ENCODE measurements at regions not wholly inside any gene's neighbourhood (a gene's known extent, or its start where the extent isn't known, plus 50 kb on each side); places are given as distances from the start of the nearest gene placed in this dataset.

DNA sequence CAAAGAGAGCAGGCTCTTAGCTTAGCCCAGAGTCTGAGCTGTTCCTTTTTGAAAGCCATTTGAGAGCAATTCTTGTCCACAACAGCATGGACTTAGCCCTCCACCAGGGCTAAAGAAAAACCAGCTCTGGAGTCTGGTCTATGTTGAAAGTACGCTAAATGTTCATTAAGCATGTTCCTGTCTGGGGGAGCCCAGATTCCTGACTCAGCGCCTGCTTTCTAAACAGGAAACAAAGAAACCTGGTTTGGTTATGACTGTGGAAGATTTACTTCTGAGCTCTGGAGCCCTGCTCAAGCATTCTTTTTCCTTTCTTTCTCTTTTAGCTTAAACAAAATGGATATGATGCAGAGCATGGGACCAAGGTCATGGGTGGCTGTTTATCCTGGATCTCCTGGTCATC is 279.8 kb downstream of the RBM43 start:
- DNase-seq (ENCODE audit: low read depth in 2 of 2): no peak

- DNase-seq (ENCODE audit: low read depth in 2 of 2): no peak
Observed at GRCh38 chr2:150978053-150978452, 283.6 kb downstream of the RBM43 start.

DNA sequence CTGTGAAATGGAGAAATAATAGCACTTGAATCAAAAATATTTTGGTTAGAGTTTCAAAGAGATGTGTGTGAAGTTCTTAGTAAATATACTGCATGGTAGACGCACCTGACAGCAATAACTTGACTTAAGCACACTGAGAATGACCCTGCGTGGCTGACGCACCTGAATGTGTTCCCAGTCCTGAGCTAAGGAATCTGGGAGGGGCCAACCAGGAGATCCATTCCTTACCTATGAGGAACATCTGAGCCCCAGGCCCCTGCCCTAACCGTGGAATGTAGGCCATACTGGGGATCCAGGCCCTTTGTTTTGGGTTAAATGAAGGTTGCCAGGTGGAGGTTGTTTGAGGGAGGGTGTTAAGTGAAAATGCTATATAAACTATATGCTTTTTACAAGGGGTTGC is 284.4 kb downstream of the RBM43 start:
- no peak for DNase-seq (ENCODE audit: low read depth in 2 of 2)

DNA sequence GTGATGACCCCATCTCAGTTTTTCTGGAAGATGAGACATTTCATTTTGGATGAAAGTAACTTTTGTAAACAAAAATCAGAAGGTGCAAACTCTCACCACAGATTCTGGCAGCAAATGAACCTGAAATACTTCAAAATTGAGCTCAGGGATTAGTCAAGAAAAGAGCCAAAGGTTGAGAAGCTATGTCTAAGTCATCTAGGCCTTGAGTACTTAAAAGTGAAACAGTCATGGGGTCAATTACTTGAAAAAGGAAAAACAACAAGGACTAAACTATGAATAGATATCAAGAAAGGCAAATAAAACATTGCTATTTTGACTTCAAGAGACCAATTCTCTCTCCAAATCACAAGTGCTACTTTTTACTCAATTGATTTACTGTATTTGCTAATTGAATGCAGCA is 285.1 kb downstream of the RBM43 start:
- DNase-seq (ENCODE audit: low read depth in 2 of 2): no peak

DNA sequence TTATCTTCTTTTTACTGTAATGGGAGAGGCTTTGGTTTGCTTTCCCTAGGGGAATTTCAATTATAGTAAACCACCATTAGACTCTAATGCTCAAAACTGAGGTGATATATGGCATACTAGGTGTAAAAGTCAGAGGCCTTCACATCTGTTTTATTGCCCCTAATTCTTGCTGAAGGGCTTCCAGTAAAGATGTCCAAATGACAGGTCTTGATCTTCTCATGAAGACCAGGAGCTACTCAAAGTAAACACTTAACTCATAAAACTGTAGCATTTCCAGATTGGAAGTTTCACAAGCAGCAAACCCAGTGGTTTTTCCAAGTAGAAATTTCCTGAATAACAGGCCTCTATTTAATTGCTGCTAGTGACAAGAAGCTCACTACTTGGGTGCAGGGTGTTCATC is 286.8 kb downstream of the RBM43 start:
- no peak for DNase-seq (ENCODE audit: low read depth in 2 of 2)

DNA sequence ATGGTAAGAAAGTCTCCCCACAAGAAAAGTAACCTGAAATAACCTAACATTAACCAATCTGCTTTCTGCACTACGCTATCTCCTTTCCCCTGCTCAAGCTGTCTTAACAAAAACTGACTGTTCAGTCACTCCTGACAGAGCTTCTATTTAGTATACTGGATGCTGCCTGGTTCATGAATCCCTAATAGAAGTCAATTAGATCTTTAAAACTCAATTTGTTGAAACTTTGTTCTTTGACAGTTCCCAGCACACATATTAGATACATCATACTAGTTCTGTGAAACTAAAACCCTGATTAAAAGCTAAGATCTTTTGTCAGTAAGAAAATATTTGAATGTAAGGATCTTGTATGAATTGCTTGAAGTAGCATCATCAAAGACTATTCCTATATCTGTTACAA is 287.4 kb downstream of the RBM43 start:
- DNase-seq (ENCODE audit: low read depth in 2 of 2): no peak

DNA sequence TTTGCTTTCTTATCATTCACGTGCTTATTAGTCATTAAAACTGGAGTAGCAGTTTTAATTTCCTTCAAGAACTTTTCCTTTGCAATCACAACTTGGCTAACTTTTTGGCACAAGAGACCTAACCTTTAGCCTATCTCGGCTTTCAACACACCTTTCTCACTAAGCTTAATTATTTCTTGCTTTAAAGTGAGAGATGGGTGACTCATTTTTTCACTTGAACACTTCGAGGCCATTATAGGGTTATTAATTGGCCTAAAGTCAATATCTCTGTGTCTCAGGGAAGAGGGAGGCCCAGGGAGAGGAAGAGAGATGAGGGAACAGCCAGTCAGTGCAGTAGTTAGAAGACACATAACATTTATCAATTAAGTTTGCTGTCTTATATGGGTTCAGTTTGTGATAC is 289.8 kb downstream of the RBM43 start:
- DNase-seq (ENCODE audit: low read depth in 2 of 2): no peak

DNA sequence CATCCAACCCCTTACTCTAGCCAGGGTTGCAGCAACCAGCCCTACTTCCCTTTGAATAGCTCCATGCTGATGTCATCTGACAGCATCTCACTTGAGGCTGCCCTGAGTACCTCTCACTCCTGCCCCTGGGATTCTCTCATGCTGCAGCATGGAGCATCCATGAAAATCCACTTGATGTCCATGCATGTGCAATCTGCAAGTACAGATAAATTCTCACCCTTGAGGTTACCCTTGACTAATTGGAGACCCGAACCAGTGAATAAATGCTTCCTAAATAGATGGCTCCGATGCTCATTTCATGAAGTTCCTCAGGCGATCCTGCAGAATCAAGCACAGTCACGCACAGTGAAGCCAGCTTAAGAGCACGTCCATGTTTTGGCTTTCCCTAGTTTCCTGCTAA is 298.3 kb downstream of the RBM43 start:
- DNase-seq (ENCODE audit: low read depth in 2 of 2): no peak

DNA sequence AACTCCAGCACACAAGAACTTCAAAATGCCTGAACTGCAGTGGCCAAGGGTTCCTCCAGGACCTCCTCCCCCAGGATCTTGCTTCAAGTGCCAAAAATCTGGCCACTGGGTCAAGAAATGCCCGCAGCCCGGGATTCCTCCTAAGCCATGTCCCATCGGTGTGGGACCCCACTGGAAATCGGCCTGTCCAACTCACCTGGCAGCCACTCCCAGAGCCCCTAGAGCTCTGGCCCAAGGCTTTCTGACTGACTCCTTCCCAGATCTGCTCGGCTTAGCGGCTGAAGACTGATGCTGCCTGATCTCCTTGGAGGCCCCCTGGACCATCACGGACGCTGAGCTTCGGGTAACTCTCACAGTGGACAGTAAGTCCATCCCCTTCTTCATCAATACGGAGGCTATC is 306.4 kb downstream of the RBM43 start:
- no peak for DNase-seq (ENCODE audit: low read depth in 2 of 2)

DNA sequence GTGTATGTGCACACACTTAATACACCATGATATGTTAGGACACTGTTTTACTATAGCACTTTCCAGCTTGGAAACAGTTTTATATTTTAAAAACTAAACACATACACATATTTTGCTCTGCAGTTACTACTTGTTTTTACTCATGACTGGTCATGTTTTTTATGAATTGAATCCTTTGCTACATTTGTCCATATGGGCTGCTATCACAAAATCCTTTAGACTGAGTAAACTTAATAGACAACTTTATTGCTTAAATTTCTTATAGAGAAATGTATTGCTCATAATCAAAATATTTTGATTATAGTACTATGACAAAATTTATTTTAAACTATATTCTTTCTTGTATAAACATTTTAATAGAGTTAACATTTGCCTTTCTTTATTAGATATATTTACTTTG is 314.8 kb downstream of the RBM43 start:
- DNase-seq (ENCODE audit: low read depth in 2 of 2): no peak

GRCh38 chr2:150944315-150944714 is 317.3 kb downstream of the RBM43 start:
- no peak for DNase-seq (ENCODE audit: low read depth in 2 of 2)

- no peak for DNase-seq (ENCODE audit: low read depth in 2 of 2)
Observed at GRCh38 chr2:150939087-150939486, 322.6 kb downstream of the RBM43 start.

DNA sequence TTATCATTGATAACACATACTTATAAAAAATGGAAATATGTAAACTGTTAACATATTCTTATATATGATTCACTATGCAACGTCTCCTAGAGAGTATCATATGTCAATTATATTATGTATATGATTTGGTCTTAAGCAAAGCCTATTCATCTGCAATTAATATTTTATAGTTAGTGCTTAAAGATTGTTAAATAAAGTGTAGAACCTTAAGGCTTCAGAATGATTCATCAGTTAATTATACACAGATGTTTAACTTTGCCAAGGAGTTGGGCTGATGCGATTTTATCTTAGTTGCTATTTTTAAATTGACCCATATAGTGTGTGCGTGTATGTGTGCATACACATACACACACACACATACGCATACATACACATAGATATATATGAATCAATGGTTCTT is 323.1 kb downstream of the RBM43 start:
- no peak for DNase-seq (ENCODE audit: low read depth in 2 of 2)

- DNase-seq (ENCODE audit: low read depth in 2 of 2): no peak
Observed at GRCh38 chr2:150937030-150937429, 324.6 kb downstream of the RBM43 start.

GRCh38 chr2:150931451-150931850 is 330.2 kb downstream of the RBM43 start:
- no peak for DNase-seq (ENCODE audit: low read depth in 2 of 2)

GRCh38 chr2:150925611-150926010 is 336.1 kb downstream of the RBM43 start:
- DNase-seq (ENCODE audit: low read depth in 2 of 2): no peak

DNA sequence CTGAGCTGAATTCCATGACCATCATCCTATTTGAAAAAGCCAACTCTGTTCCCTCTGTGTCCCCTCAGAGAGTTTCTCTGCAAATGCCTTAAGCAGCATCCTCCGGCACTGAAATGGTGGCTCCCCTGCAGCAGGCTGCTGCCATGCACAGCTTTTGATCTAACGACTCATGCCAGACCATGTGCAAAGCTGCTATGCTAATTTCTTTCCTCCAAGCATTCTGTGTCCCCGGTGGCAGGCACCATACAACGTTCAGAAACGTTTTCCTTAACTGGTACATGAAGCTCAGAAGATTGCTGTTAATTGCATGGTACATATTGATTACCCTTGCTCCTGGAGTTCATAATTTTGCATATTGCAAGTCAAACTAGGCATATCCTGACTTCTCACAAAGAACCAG is 336.8 kb downstream of the RBM43 start:
- DNase-seq (ENCODE audit: low read depth in 2 of 2): no peak

DNA sequence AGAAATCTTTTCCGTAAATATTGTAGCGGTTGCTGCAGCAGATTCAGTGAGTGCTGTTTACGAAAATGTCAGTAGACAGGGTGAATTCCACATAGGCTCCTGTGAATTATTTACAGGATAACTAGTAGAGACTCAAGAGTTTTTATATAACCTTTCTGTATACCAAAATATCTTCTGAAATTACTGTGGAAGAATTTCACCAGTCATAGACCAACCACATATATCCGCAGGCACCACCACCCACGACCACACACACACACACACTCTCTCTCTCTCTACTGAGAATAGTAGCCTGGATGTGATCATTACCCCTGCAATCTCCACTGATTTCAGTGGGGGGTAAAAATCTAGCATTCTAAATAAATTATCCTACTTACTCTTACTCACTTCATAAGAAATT is 341.8 kb downstream of the RBM43 start:
- DNase-seq (ENCODE audit: low read depth in 2 of 2): no peak

- no peak for DNase-seq (ENCODE audit: low read depth in 2 of 2)
Observed at GRCh38 chr2:150917961-150918713, 343.5 kb downstream of the RBM43 start.

- DNase-seq (ENCODE audit: low read depth in 2 of 2): no peak
Observed at GRCh38 chr2:150916467-150917396, 344.9 kb downstream of the RBM43 start.

DNA sequence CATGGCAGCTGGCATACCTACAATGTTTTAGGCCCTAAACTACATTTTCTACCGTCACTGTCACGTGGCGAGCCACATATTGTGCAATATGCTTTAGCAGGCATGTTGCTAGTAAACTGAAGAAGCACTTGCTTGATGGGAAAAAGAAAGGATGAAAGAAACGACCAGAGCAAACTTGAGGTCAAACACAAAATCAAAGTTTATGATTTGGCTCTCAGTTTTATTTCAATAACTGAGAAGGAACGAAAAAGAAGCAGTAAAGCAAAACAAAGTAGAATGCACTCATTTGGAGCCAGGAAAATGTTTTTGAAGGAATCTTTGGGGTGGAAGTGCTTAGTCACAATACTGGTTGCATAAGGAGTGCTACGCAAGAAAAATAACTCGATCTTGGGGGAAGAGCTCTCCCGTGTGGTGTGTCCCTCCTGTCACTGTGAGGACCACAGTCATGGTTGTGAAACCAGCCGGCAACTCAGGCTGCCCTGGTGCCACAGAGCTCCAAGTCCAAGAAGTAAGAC is 349.8 kb downstream of the RBM43 start:
- DNase-seq (ENCODE audit: low read depth in 2 of 2): peak in 1 of 2 donors; percentile 3

GRCh38 chr2:150909613-150910012 is 352.1 kb downstream of the RBM43 start:
- no peak for DNase-seq (ENCODE audit: low read depth in 2 of 2)

GRCh38 chr2:150909090-150909489 is 352.6 kb downstream of the RBM43 start:
- DNase-seq (ENCODE audit: low read depth in 2 of 2): no peak

Data from dermis microvascular lymphatic vessel endothelial cell (primary cell).